Loucy (cell line): ENCODE measurements at regions not wholly inside any gene's neighbourhood (a gene's known extent, or its start where the extent isn't known, plus 50 kb on each side); places are given as distances from the start of the nearest gene placed in this dataset.

ENCODE experiments used
- CTCF ChIP-seq: fragments of 200-600 bp; sonication (generic); conservative IDR thresholded peaks from 2 replicates; pipeline ENCODE4 v1.5.1; 2014; ENCODE audit warnings: mild to moderate bottlenecking, antibody characterized with exemption, low read length
- EZH2phosphoT487 ChIP-seq: fragments of 200-600 bp; IDR thresholded peaks from 2 replicates; pipeline ENCODE4 v1.6.1; 2018; ENCODE audit warnings: antibody characterized with exemption, mild to moderate bottlenecking, moderate library complexity, borderline replicate concordance

- TF ChIP-seq CTCF (no peak), EZH2phosphoT487 (no peak)
These were observed 594.2 kb downstream of the LMO4 start for GRCh38 chr1:87922885-87923284.
